NAMALWA (cell line): ENCODE measurements at regions not wholly inside any gene's neighbourhood (a gene's known extent, or its start where the extent isn't known, plus 50 kb on each side); places are given as distances from the start of the nearest gene placed in this dataset.

ENCODE experiments used
- DNase-seq: peaks from one replicate; pipeline ENCODE4 v3.0.0-alpha.2; 2015; ENCODE audit warnings: low spot score

- DNase-seq, result no peak
Observed at GRCh38 chr2:5751873-5752482, 59.8 kb downstream of the SOX11 start.

GRCh38 chr2:5756272-5756671 lies 64.1 kb downstream of the SOX11 start:
- no peak for DNase-seq

- no peak for DNase-seq
Observed at GRCh38 chr2:5758346-5758745, 66.2 kb downstream of the SOX11 start.

DNA sequence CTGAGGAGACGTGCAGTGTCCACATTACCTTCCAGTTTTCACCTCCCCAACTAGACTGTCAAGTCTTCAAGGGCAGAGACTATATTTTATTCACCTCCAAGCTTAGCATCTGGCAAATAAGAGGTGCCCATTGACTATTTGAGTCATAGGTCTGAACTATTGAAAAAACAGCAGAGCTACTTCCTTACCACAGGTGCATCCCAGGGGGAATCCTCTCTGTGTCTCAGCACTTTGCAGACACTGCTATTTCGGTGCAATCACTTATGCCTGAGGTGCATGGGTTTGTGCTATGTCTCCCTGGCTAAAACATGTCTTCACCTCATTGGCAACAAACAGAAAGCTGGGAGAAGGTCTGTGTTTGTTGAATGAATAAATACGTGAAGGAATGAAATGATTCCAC lies 67.8 kb downstream of the SOX11 start:
- no peak for DNase-seq

DNA sequence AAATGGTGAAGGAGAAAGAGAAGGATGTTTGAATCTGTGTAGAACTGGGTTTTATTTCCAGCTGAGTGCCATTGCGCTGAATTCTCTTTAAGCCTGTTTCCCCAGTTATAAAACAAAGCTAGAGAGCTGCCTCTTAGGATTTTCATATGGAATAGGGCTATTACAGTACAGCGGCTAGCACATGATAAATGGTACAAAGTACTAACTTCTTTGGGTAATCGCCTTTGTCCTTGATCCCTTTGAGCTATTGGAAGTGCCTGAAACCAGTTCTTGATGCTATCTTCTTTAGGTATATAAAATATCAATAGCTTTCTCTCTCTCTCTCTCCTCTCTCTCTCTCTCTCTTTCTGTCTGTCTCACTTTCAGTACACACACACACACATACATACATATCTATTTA lies 71.3 kb downstream of the SOX11 start:
- DNase-seq, result no peak

GRCh38 chr2:5764041-5764440 lies 71.9 kb downstream of the SOX11 start:
- no peak for DNase-seq

DNA sequence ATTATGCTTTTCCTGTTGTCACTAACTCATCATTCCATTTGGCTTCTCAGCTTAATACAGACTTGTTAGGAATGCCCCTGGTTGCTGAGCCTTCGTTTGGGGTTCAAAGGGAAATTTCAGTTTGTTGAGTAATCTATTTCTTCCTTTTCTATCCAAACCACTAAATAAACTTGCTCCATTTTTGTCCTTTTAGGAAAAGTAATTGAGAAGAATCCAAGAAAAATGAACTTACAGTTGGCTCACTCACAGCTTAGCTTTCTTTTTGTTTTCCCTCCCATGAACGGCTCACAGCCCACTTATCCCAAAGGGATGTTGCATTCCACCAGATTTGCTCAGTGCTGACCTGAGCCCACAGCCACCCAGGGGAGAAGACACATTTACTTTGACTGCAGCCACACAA lies 73.9 kb downstream of the SOX11 start:
- no peak for DNase-seq

DNA sequence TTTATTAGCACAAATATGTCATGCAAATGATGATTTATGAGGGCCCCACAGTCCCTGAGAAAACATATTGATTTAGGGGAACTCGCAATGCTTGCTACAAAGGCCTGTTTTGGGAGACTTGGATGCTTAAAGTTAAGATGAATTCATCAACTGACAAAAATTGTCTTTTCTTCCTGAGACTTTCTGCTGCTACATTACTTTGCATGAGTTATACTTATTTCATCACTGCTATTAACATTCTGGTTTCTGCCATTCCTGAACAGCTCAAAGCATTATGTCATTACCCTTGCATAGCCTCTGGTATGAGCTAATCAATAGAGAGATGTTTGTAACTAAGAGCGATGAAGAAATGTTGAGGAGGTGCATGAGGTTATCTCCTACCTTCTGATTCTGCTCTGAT lies 74.4 kb downstream of the SOX11 start:
- no peak for DNase-seq

GRCh38 chr2:5777131-5777535 lies 84.9 kb downstream of the SOX11 start:
- DNase-seq, result no peak

GRCh38 chr2:5781679-5782078 lies 89.5 kb downstream of the SOX11 start:
- DNase-seq, result no peak

GRCh38 chr2:5782103-5782502 lies 89.9 kb downstream of the SOX11 start:
- DNase-seq, result no peak

- DNase-seq, result no peak
Observed at GRCh38 chr2:5788447-5788846, 96.3 kb downstream of the SOX11 start.

DNA sequence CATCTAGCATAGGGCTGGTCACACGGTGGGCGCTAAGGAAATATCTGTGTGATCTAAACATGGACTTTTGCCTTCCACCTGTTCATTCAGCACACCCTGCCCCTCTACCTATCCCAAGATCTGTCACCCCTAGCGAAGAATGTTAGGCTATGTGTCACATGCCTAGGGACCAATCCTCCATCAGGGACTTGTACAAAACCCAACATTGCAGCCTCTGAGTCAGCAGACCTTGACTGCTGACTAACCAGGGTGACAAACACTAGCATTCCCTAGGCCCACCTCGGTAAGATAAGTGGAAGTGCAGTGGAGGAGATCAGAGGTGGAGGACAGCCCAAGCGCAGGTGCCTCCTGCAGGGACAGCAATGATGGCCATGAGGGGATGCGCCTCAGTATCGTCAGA lies 99.2 kb downstream of the SOX11 start:
- DNase-seq, result no peak

GRCh38 chr2:5794012-5794411 lies 101.8 kb downstream of the SOX11 start:
- no peak for DNase-seq

DNA sequence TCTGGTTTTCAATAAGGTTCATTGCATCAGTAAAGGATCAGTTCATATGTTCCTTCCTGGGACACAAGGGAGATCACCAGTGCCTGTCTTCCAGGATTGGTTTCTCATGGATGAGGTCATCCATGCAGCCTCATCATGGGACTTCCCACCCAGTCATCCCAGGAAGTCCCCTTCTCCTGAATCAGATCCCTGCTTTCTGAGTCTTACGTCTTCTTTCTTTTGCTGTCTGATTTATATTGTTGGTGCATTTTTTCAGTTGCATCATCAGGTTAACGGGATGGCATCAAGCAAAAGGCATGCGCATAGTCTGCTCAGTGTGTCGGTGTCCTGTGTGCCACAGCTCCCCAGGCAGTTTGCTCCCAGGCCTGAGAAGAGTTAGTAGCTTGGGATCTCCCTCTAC lies 105.9 kb downstream of the SOX11 start:
- DNase-seq, result no peak

DNA sequence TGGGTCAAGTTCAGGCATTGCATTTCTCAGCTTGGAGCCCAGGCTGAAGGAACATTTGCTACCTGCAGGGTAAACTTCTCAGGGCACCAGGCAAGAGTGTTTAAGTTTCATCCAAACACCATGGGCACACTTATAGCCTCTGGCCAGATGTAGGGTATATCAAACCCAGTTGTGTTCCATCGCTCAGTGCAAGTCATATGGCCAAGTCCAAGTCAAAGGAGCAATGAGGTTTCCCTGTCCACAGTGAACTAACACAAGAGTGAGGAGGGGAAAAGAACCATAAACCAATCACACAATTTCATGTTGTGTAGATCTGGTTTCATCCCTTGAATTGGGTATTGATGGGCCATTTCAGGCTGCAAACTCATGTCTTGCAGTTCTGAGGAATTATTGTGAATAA lies 107.2 kb downstream of the SOX11 start:
- no peak for DNase-seq

DNA sequence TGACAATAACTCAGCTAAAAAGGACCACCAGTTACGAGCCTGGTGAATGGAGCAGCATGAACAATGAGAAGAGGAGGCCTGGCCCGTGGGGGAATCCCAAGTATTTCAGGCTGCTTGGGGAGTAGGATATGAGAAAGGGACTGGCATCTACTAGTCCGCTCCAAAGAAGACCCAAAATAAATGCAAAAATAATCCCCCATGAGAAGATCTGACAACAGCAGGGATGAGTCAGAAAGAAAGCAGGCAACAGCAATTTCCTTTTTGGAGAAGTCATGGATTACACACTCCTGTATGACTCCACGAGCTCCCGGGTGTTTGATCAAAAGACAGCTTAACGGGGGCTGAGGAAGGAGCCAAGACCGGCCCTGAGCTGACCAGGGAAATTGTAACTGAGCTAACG lies 111.4 kb downstream of the SOX11 start:
- DNase-seq, result no peak

- no peak for DNase-seq
Observed at GRCh38 chr2:5818961-5819600, 126.9 kb downstream of the SOX11 start.

DNA sequence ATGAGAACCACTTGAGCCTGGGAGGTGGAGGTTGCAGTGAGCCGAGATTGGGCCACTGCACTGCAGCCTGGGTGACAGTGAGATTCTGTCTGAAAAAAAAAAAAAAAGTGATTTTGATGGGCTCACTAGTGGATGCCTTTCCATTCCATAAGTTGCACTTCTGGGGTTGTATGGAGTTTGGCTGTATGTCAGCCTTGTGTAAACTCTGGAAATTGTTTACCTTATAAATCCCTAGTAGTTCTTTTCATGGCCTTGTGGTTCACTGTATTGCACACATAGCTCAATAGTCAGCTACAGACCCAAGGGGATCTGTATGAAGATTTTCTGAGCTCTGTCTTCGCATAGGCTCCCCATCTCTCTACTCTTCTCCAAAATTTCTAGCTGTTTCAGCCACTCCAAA lies 131.9 kb downstream of the SOX11 start:
- DNase-seq, result no peak

GRCh38 chr2:5825686-5826085 lies 133.5 kb downstream of the SOX11 start:
- no peak for DNase-seq

DNA sequence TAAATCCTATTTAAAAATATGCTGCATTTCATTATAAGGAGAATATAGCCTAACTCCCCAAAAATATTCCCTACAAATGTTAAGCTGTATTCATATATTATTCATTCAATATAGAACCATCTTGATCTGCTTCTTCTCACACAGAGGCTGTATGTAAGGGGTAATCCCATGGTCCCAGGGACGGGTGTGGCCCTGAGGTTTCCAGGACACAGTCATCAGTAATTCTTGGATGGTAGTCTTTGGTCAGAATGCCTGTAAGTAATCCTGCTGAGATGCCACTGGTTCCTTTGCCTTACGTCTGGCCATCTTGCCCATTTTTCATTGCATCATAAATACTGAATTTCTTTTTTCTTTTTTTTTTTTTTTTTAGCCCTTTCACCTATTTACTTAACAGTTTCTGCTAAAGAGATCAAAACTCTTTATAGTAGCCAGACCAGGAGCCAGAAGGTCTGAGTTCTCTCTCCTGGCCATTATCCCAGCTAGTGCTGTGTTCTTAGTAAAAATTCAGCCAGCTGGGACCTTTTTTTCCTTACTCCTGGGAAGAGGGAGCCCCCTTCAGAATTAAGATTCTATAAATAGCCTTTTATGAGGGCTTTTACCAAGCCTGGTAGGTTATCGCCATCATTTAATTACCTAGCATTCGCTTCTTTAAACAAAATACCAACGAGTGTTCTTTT lies 134.9 kb downstream of the SOX11 start:
- DNase-seq, result no peak

- DNase-seq, result no peak
Observed at GRCh38 chr2:5834501-5834900, 142.3 kb downstream of the SOX11 start.

GRCh38 chr2:5839550-5839949 lies 147.4 kb downstream of the SOX11 start:
- no peak for DNase-seq

GRCh38 chr2:5841126-5841525 lies 148.9 kb downstream of the SOX11 start:
- no peak for DNase-seq
